Vagina (tissue), 2 donors: ENCODE measurements at regions not wholly inside any gene's neighbourhood (a gene's known extent, or its start where the extent isn't known, plus 50 kb on each side); places are given as distances from the start of the nearest gene placed in this dataset.

Experiments used
- POLR2A ChIP-seq, 2 donors: fragments of 450-650 bp; IDR thresholded peaks; one replicate each; pipeline ENCODE4 v1.6.1; 2017; ENCODE audit warnings: antibody characterized with exemption in 2 of 2, mild to moderate bottlenecking in 2 of 2, moderate library complexity in 2 of 2
- POLR2AphosphoS5 ChIP-seq, 2 donors: sonication (generic); formaldehyde crosslinking; IDR thresholded peaks; one replicate each; pipeline ENCODE4 v1.9.0; 2017; ENCODE audit warnings: antibody characterized with exemption in 2 of 2, mild to moderate bottlenecking in 2 of 2, low read depth in 1 of 2; ENCODE audit not compliant: insufficient read depth in 1 of 2
- TF ChIP-seq, protein P1 (sequence below), 3 experiments: fragments of 450-650 bp in 2 of 3; fragments of 200-600 bp in 1 of 3; sonication (generic) in 1 of 3; IDR thresholded peaks; one replicate each; pipeline ENCODE4 v1.5.1; 2017 to 2019; ENCODE audit warnings: antibody characterized with exemption in 3 of 3, mild to moderate bottlenecking in 2 of 3, moderate library complexity in 2 of 3

DNA sequence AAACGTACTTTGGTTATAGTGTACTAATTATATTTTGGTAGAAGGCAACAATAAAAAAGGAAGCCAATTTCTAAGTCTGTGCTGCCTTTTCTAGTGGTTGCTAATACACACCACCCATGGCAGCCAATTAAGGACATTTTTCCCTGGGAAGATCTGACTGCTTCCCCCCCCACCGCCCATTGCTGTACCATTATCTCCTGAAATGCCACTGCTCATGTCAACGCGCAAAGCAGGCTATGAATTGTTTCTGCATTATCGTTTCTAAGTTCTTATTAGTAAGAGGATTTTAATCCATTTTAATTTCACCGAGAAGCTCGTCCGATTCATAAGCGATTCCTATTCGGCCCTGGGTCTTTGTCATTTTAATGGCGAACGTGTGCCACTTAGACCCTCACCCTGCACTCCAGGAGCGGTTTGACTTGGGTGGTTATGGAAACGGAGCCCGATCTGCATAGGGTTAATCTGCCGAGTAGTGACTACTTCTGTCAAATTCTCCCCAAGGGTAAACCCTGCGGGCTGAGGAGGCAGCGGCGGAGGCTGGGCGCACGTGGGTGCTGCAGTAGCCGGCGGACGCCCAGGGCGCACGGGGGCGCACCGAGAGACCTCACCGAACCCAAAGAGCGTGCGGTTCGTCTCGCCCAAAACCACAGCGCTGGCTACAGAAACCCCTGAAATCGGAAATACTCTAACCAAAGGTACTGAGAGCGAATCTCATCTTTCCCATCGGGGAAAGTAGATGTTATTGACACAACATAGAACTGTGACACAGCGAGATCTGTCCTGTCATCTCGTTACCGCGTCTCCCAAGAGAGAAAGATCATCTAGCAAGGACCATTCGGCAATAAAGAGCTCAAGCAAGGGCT is 55.8 kb upstream of the SHC3 start:
- TF ChIP-seq, protein P1, sequence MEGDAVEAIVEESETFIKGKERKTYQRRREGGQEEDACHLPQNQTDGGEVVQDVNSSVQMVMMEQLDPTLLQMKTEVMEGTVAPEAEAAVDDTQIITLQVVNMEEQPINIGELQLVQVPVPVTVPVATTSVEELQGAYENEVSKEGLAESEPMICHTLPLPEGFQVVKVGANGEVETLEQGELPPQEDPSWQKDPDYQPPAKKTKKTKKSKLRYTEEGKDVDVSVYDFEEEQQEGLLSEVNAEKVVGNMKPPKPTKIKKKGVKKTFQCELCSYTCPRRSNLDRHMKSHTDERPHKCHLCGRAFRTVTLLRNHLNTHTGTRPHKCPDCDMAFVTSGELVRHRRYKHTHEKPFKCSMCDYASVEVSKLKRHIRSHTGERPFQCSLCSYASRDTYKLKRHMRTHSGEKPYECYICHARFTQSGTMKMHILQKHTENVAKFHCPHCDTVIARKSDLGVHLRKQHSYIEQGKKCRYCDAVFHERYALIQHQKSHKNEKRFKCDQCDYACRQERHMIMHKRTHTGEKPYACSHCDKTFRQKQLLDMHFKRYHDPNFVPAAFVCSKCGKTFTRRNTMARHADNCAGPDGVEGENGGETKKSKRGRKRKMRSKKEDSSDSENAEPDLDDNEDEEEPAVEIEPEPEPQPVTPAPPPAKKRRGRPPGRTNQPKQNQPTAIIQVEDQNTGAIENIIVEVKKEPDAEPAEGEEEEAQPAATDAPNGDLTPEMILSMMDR (IDR thresholded peaks at IDR 0.05) = no peak
- TF ChIP-seq POLR2AphosphoS5 (IDR thresholded peaks at IDR 0.05; ENCODE audit: insufficient read depth in 1 of 2, low read depth in 1 of 2) (no peak), POLR2A (IDR thresholded peaks at IDR 0.05) (no peak)
